ENCODE measurements at regions not wholly inside any gene's neighbourhood (a gene's known extent, or its start where the extent isn't known, plus 50 kb on each side); places are given as distances from the start of the nearest gene placed in this dataset.

GRCh38 chr2:16188261-16188890 lies 248.0 kb downstream of the MYCN start:
- TF ChIP-seq CTCF (conservative IDR thresholded peaks at IDR 0.05 in 1 of 2, IDR thresholded peaks at IDR 0.05 in 1 of 2; ENCODE audit: extremely low read depth in 1 of 2, insufficient read depth in 1 of 2, low read depth in 1 of 2, low read length in 2 of 2) (no peak), EZH2 (IDR thresholded peaks at IDR 0.05; ENCODE audit: borderline replicate concordance, low read length) (no peak)
